T-helper 2 cell (primary cell): ENCODE measurements at regions not wholly inside any gene's neighbourhood (a gene's known extent, or its start where the extent isn't known, plus 50 kb on each side); places are given as distances from the start of the nearest gene placed in this dataset.
"Not testable (repeated sequence)": the region's sequence is repeated elsewhere in the genome, so short reads cannot be mapped to it uniquely, and the experiment has no call there.

Experiments used
- DNase-seq, 5 experiments: peaks; one replicate each; pipeline versions ENCODE4 v3.0.0 to v3.0.0-alpha.2; 2012 to 2022

DNA sequence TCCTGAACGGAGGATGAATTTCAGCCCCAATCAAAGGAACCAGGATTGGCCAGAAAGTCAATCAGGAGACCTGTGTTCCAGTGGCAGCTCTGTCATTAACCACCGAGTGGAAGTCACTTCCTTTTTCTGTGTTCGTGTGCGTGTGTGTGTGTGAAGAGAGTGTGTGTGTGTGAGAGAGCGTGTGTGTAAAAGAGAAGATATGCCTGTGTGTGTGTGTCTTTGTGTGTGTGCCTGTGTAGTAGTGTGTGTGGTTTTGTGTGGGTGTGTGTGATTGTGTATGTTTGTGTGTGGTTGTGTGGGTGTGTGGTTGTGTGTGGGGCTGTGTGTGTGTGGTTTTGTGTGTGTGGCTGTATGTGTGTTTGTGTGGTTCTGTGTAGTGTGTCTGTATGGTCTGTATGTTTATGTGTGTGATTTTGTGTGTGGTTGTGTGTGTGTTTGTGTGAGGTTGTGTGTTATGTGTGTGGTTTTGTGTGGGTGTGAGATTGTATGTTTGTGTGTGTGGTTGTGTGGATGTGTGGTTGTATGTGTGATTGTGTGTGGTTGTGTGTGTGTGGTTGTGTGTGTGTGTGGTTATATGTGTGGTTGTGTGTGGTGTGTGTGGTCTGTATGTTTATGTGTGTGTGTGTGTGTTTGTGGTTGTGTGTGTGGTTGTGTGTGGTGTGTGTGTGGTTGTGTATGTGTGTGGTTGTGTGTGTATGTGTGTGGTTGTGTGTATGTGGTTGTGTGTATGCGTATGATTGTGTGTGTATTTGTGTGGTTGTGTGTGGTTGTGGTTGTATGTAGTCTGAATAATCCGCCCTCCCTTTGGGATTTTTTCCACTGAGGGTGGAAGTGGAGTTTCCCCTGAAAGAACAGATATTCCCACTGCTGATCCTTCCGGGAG is 314.4 kb downstream of the SHQ1 start:
- peak in 1 of 5 experiments; percentile 45 for DNase-seq

DNA sequence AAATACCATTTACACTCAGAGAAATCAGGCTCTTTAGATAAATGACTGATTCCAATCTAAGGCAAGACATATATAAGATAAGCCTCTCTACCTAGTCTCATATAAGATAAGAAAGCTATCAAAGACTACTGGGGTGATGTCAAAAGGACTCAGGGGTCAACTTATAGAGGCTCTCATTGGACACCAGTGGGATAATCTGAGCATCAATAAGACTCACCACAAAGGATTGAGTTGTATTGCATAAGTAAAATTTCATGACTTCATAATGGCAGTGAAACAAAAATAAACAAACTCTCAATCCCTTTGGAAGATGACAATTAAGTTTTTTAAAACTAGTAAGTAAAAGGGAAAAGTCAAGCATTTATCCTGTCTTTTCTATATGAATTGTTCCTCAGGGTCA is 317.8 kb downstream of the SHQ1 start:
- no peak for DNase-seq

DNA sequence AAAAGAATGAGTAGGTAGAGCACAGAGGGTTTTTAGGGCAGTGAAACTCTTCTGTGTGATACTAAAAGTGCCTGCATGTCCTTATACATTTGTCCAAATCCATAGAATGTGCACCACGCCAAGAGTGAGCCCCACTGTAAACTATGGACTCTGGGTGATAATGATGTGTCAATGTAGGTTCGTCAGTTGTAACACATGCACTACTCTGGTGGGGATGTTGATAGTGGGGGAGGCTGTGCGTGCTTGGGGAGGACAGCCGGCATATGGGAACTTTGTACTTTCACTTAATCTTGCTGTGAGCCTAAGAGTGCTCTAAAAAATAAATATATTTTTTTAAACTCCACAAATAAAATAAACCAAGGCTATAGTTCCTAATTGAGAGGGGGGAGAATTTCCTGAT is 319.2 kb downstream of the SHQ1 start:
- no peak for DNase-seq

DNA sequence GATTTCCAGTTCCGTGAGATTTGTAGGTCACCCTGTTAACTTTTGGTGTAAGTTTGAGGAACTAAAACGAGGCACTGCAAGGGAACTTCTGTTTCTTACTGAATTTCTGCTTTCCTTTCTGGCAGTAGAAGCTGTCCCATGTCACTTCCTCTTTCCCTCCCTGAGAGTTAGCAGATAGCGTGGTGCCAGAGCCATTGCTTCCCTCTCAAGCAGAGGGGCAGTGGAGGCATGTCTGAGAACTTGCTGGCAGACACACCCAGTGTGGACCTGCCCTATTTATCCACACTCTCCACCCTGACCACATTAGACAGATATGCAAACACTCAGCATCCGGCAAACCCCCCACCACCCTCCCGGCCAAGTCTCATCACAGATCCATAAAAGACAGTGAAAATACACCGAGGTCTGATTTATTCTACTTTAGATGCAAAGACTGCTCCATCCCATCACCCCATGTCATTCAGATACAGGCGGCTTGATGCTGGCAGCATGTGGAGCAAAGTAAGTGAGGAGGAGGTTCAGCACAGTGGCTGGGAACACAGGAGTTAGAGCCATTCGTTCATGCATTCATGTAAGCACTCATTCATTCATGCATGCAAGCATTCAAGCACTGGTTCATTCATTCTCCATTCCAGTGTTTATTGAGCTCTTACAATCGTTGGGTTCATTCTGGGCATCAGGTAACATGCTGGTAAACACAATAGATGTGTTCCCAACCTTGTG is 324.7 kb downstream of the SHQ1 start:
- no peak for DNase-seq

DNA sequence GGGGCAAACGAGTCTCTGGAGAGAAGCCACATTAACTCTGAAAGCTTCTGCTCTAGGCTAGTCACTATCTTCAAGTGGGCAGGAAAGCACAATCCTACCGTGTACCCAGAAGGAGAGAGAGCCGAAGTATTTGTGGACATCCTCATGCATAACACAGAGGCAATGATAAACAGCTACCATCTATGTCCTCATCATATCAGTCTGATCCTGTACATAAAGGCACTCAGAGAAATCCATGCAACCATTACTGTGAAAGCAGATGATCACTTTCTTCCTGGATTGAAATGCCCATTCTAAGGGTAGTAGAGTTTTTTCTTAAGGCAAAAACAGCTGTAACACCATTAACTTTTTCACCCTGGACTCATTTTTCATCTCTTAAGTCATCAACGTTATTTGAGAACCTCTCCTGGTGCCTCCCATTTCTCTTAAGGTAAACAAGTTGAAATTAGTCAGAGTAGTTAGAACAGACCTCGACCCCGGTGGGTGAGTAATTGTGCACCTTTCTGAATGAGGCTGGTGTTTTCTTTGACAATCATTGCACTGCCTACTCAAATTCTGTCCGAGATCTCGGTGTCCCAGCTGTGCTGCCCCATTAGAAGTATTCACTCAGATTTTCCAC is 327.4 kb downstream of the SHQ1 start:
- peak in 2 of 5 experiments; percentile 44 to 87 for DNase-seq

DNA sequence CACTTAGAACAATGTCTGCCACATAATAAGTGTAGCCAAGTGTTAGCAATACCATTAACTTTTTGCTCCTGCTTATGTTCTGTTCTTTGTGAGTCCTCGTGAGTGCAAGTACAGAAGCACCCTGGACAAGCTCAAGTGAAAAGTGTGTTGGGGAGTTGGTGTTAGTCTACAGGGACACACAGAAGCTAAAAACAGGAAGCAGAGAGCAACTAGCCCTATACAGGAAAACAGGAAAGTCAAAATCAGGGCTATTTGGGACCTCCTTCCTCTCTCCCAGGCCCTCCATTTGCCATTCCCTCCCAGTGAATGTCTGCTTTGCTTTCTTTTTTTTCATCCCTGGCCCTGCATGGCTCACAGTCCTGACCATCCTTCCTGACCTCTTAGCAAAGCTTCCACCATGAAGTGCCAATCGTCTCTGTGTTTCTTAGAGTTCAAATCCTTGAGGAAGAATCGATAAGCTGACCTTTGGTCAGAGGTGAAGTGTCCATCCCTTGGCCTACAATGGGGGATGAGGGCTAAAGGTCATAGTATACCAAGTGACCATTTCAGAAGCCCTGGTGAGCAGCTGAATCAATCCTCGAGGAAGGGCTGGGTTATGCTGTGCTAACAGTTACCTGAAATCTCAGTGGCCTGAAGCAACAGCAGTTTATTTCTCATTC is 328.2 kb downstream of the SHQ1 start:
- no peak for DNase-seq

DNA sequence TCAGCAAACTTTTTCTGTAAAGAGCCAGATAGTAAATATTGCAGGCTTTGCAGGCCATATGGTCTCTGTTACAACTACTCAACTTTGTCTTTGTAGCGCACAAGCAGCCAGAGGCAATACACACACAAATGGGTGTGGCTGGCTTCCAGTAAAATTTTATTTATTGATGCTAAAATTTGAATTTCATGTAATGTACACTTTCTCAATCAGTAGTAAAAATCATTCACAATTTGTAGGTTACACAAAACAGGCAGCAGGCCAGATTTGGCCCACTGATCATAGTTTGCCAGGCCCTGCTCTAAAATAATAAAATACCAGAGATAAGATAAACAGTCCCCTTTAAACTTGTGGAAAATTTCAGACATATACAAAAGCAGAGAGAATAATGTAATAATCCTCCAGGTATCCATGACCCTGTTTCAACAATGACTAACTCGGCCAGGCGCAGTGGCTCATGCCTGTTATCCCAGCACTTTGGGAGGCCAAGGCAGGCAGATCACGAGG is 330.3 kb downstream of the SHQ1 start:
- no peak for DNase-seq

DNA sequence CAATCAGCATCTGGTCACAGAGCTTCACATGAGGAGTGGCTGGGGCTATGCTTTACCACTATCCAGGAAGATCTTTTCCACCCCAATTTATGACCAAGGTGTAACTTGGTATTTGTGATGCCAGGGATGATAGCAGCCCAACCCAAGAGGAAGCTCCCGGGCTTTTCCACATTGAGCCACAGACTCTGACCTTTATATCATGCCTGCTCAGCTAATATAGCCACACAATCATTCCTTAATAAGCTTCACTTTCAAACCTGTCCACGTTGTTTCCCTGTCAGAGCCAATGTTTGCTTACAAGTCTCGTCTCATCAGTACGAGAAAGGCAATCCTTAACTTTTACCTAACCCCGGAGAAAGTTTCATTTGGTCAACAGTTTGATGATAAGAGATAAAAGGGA is 330.9 kb downstream of the SHQ1 start:
- DNase-seq: no peak

DNA sequence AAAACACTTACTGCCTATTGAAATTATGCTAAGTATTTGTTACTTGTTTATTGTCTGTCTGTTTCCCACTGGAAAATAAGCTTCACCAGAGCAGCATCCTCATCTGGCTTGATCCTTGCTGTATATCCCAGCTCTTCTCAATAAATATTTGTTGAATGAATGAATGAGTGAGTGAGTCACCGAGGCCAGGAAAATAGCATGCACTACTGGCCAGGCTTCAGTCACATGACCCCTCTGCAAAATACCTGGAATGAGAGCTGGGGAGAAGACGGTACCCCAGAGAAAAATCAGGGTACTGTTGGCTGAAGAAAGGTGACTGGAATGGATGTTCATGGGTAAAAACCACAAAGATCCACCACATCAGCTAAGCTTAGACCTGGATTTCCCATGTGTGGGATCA is 331.9 kb downstream of the SHQ1 start:
- no peak for DNase-seq

DNA sequence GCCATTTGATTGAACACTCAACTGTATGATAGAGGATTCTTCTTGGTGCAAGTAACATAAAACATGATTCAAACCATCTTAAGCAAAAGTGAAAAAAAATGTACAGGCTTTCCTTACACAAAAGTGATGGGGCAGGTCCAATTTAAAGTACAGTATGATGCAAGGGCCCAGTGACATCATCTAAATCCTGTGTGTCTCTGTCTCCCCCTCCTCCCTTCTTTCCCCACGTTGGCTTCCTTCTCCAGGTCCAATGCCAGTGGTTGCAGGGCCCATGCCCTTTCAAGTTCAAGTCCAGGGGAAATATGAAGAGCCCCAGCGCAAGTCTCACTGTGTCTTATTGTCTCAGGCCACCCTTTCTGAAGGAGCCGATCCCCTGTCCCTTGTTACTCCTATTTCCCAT is 332.3 kb downstream of the SHQ1 start:
- DNase-seq: no peak

DNA sequence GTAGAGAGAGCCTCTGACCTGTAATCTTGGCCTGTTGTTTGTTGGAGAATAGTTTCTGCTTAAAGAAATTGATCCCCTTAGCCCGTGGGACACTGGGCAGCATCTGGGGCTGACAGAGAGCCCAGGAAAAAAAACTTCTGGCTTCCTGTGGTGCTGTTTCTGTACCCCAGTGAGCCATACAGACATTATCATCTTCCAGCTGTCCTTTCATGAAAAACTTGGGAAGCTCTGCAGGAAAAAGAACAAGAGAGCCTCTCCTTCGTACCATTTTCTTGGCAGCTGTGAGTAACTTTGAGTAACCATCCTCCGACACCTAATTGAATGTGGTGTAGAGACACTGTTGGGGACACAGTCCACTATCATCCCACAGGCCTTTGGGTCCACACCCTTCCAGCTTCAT is 333.0 kb downstream of the SHQ1 start:
- no peak for DNase-seq

DNA sequence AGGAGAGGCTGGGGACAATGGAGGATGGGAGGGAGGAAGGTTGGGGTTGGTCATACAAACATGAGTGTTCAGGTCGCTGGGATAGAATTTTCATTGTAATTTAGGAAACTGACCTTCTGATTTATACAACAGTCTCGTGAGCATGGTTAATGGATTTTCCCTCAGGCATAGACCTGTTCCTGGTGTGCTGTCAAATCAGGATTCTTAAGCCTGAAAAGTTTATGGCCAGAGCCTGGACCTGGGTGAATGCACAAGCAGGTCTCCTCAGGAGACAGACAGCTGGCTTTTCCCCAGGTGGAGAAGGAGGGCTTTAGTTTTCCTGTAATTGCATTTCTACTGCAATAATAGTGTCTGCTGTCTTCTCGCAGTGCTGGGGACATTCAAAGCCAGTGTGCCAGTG is 338.0 kb downstream of the SHQ1 start:
- no peak for DNase-seq

DNA sequence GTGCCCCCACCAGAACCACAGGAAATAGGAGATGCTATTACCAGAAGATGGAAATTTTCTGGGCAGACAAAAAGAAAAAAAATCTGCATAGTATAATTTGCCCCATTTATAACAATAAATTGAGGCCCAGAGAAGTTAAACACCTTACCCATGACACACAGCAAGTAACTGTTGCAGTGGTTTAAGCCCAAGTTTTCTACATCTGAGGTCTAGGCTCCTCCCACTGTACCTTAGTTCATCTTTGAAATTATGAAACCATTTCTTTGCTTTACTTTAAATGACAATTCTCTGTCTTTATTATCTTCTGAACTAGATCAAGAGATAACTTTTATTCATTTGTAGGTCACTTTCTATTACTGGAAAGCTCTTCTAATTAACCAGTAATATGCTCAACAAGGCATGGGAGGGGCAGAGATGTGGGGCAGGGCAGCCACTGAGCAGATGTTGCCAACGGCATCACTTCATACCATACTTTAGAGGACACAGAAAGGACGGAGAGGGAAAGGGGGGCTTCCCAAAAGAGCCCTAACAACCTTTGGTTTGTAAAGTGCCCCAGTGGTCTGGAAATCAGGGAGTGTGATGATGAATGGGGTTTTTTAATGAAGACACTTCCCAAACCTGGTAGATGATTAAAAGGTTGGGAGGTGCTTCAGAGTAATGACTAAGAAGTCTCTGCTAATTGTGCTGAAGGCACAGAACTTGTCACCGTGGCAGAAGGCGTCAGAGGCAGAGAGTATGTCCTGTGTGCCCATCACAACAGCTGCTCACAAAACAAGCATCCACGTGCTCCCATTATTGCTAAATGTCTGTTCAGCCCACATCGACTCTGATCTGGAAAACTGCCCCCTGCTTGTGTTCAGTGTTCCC is 342.5 kb downstream of the SHQ1 start:
- DNase-seq: no peak

DNA sequence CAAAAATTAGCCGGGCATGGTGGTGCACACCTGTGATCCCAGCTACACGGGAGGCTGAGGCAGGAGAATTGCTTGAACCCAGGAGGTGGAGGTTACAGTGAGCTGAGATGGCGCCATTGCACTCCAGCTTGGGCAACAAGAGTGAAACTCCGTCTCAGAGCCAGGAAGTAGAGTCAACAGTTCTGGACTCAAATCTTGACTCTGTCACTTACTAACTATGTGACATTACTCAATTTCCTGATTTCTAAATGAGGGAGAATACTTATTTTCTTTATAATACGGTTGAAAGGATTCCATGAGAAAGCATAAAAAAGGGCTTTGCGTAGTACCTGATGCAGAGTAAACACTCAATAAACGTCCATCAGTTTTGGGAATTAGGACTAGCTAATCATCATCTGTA is 350.7 kb downstream of the SHQ1 start:
- DNase-seq: not testable (repeated sequence)

DNA sequence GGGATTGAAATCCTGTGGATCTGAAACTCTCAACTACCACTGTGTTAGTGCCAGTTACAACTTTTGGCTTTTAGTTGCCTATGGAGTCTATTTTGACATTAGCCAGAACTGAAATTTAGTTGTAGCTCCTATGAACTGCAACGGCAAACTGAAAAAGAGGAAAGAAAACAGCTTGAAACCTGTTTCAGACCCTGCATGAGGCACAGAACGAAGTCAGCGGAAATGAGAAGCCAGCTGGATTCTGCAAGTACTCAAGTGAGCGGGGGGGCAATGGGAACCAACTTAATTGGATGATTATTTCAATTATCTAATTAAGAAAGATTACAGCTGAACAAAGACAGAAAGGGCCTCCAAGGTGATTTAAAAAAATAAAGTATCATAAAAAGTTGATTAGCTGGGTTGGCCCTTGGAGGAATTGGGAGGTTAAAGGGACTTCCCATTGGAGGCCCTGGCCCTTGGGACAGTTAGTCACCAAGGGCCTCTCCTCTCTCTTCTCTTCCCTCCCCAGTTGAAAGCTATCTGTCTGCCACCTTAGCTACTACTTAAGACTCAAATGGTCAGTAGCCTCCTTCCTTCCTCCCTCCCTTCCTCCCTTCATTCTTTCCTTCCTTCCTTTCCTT is 352.1 kb downstream of the SHQ1 start:
- no peak for DNase-seq

DNA sequence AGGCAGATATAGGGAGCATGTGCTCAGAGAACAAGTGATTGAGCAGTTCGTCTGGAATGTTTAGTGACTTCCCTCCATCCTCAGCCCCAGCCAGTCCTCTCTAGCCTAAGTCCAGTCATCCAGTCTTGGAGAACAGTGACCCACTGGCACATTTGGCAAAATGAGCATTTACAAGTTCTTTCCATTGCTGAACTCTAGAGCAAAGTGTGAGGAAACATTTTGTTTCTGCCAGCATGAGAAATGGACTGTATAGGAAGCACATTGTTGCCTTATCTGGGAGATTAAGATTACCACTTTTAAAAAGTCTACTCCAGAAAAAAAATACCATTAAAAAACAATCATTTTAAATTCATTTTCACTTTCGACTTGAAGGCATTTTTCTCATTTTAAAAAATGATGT is 353.6 kb downstream of the SHQ1 start:
- no peak for DNase-seq

DNA sequence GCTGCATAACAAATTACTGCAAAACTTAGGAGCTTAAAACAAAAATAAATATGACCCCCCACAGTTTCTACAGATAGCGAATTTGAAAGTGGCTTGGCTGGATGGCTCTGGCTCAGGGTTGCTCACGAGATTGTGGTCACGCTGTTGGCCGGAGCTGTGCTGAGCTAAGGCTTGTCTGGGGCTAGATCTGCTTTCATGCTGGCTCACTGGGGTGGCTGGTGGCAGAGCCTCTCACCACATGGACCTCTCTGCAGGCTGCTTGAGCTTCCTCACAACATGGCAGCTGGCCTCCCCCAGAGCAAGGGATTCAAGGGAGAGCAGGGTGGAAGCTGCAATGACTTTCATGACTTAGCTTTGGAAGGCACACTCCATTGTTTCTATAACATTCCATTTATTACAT is 354.1 kb downstream of the SHQ1 start:
- no peak for DNase-seq

DNA sequence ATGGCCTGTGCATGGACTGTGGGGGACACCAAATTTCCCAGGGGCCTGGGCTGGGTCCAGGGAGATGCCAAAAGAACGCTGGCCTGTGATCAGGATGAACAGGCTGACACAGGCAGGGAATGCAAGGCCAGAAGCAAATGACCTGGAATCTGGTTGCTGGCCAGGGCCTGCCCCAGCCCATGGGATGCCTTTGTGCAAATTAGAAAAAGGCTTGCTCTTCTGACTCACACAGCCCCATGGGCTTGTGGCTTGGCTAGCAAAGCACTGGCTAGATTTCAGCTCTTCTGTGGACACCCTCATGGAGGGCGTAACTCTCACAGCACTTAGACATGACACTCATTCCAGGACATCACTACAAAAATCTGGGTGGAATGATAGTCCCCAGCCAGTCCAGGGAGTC is 356.0 kb downstream of the SHQ1 start:
- DNase-seq: no peak

DNA sequence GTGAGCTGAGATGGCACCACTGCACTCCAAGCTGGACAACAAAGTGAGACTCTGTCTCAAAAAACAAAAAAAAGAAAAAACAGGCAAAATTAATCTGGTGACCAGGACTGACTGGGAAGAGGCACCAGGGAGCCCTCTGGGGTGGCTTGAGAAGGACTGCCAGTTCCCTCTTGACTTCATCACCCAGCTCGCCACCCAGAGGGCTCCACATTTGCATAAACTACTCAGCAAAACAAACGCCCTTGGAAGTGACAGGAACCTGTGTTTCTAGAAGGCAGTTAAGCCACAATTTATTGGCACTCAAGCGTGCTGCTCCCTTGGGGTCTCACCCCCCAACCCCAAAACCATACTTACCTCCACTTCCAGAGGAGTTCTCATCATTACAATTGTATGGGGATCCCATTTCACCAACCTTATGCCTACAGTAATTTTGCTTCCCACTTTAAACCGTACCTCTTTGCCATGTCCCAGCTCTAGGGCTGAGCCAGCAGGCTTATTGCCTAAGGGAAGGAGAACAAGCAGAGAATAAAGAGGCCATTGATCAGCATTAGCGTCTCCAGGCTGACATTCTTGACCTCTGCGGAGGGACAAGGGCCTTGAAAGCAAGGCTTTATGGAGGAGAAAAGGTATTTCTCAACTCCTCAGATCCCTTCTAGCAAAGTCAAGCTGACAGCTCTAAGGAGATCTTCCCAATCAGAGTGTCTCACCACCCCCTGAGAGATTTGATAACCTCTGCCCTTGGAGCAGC is 357.4 kb downstream of the SHQ1 start:
- no peak for DNase-seq

DNA sequence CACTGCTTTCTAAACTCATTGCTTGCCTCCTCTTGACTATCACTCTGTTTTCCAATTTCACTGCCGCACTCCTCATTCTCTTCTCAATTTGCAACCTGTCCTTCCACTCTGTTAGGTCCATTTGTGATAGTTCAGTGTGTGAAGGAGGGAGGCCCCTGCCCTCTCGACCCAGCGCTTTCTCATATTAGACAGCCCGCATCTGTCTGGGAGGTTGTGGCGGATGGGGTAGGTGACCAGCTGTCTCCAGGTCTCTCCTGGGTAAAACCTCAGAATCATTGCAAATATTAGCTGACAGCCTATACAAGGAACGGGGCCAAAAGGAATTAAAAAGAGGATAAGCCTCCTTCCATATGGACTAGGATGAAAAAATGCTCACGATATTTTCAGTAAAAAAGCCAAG is 358.3 kb downstream of the SHQ1 start:
- no peak for DNase-seq

DNA sequence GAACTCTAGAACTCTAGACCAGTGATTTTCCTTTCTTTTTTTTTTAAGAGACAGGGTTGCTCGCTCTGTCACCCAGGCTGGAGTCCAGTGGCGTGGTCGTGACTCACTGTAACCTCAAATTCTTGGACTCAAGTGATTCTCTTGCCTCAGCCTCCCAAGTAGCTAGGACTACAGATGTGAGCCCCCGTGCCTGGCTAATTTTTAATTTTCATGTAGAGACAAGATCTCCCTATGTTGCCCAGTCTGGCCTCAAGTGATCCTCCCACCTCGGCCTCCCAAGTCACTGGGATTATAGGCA is 359.6 kb downstream of the SHQ1 start:
- no peak for DNase-seq
